ENCODE measurements at regions not wholly inside any gene's neighbourhood (a gene's known extent, or its start where the extent isn't known, plus 50 kb on each side); places are given as distances from the start of the nearest gene placed in this dataset.

DNA sequence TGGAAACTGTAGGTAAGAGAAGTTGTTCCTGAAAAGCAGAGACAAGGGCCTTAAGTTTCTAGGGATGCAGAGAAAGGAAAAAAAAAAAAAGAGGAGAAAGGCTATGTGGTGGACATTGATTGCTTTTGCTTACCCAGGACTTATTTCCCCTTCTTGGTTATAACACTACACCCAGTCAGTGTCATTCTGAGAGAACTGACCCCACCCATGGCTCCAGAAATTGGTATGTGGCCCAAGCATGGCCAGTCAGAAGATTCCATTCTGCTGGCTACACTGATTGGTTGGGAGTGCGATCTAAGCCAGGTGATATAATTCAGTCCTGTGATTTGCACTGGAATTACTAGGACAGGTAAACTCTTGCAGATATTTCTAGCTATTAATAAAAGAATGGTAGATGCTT is 62.2 kb upstream of the EXOC4 start:
- H3K4me3 ChIP-seq (ENCODE audit: low read depth, low read length) = no peak overlapping the region
- TF ChIP-seq MAX (IDR thresholded peaks at IDR 0.05; ENCODE audit: low read depth, low read length) = no peak
- no peak for TF ChIP-seq MYC (IDR thresholded peaks at IDR 0.05; ENCODE audit: low read depth, low read length)
- no peak for TF ChIP-seq POLR2A (IDR thresholded peaks at IDR 0.05; ENCODE audit: extremely low read depth, insufficient read length)
- TF ChIP-seq CTCF (IDR thresholded peaks at IDR 0.05; ENCODE audit: low read depth, low read length) = no peak
- no peak for DNase-seq (ENCODE audit: low read depth)

- no peak for TF ChIP-seq CTCF (IDR thresholded peaks at IDR 0.05; ENCODE audit: low read depth, low read length)
- no peak for DNase-seq (ENCODE audit: low read depth)
- H3K4me3 ChIP-seq (ENCODE audit: low read depth, low read length) = no peak overlapping the region
These were observed 61.1 kb upstream of the EXOC4 start for GRCh38 chr7:133191787-133192186.

- H3K4me3 ChIP-seq (ENCODE audit: low read depth, low read length) = no peak overlapping the region
- no peak for DNase-seq (ENCODE audit: low read depth)
- TF ChIP-seq MYC (IDR thresholded peaks at IDR 0.05; ENCODE audit: low read depth, low read length) = no peak
- no peak for TF ChIP-seq MAX (IDR thresholded peaks at IDR 0.05; ENCODE audit: low read depth, low read length)
- no peak for TF ChIP-seq POLR2A (IDR thresholded peaks at IDR 0.05; ENCODE audit: extremely low read depth, insufficient read length)
- TF ChIP-seq CTCF (IDR thresholded peaks at IDR 0.05; ENCODE audit: low read depth, low read length) = no peak
These were observed 57.0 kb upstream of the EXOC4 start for GRCh38 chr7:133195868-133196267.

DNA sequence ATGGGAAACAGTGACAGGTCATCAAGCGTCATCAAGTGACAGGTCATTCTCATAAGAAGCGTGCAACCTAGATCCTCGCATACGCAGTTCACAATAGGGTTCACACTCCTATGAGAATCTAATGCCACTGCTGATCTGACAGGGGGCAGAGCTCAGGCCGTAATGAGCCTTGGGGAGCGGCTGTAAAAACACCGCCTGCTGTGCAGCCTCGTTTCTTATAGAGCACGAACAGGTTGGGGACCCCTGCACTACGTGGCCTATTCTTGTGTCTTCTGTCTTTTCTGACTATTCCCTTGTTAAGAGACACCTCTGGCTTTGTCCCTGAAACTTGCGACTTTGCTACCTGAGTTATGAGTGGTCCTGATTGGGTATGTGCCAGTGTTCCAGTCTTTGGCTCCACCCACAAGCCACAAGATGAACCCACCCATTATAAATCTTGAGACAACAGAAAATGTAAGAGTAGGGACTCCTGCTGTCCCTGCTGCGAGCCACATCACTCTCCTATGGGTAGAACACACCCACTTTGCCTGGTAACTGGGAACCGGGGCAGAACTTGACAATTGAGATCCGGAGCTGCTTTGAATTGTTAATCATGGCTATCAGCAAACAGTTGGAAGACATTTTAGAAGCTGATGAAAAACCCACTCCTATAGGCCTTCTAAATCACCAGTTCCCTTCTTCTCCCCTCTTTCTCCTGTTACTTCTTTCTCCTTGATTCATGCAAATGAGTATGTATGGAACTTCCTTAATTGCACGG is 55.8 kb upstream of the EXOC4 start:
- no peak for TF ChIP-seq MYC (IDR thresholded peaks at IDR 0.05; ENCODE audit: low read depth, low read length)
- no peak for TF ChIP-seq MAX (IDR thresholded peaks at IDR 0.05; ENCODE audit: low read depth, low read length)
- TF ChIP-seq POLR2A (IDR thresholded peaks at IDR 0.05; ENCODE audit: extremely low read depth, insufficient read length) = no peak
- TF ChIP-seq CTCF (IDR thresholded peaks at IDR 0.05; ENCODE audit: low read depth, low read length) = no peak
- H3K4me3 ChIP-seq (ENCODE audit: low read depth, low read length) = no peak overlapping the region
- no peak for DNase-seq (ENCODE audit: low read depth)

- TF ChIP-seq MYC (IDR thresholded peaks at IDR 0.05; ENCODE audit: low read depth, low read length) (no peak), POLR2A (IDR thresholded peaks at IDR 0.05; ENCODE audit: extremely low read depth, insufficient read length) (no peak), CTCF (IDR thresholded peaks at IDR 0.05; ENCODE audit: low read depth, low read length) (no peak), MAX (IDR thresholded peaks at IDR 0.05; ENCODE audit: low read depth, low read length) (no peak)
- no peak overlapping the region for H3K4me3 ChIP-seq (ENCODE audit: low read depth, low read length)
- DNase-seq (ENCODE audit: low read depth) = no peak
These were observed 54.8 kb upstream of the EXOC4 start for GRCh38 chr7:133197972-133198544.

All from NB4 (cell line).